DMS 273 (cell line): ENCODE measurements at regions not wholly inside any gene's neighbourhood (a gene's known extent, or its start where the extent isn't known, plus 50 kb on each side); places are given as distances from the start of the nearest gene placed in this dataset.

ENCODE experiments used
- DNase-seq: peaks from one replicate; lab custom pipeline; 2025; ENCODE audit not compliant: unreplicated experiment; lab: John Stamatoyannopoulos, UW

DNA sequence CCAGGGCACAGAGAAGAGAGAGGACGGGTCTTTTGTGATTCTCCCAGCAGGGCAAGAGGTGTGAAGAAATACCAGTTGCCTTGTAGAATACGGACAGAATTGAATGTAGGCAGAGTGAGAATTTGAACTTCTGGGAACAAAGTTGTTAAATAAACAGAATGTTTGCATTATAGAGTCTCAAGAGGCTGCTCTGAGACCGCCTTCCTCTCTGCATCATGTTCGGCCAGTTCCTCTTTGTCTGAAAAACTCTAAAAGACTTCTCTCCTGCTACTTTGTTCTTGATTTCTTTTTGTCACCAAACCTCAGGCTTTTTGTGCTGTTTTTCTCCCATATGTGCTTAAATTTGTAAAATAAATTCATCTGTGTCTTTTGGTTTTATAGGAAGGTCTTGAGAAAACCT lies 256.4 kb downstream of the DLEU7 start:
- no peak for DNase-seq

DNA sequence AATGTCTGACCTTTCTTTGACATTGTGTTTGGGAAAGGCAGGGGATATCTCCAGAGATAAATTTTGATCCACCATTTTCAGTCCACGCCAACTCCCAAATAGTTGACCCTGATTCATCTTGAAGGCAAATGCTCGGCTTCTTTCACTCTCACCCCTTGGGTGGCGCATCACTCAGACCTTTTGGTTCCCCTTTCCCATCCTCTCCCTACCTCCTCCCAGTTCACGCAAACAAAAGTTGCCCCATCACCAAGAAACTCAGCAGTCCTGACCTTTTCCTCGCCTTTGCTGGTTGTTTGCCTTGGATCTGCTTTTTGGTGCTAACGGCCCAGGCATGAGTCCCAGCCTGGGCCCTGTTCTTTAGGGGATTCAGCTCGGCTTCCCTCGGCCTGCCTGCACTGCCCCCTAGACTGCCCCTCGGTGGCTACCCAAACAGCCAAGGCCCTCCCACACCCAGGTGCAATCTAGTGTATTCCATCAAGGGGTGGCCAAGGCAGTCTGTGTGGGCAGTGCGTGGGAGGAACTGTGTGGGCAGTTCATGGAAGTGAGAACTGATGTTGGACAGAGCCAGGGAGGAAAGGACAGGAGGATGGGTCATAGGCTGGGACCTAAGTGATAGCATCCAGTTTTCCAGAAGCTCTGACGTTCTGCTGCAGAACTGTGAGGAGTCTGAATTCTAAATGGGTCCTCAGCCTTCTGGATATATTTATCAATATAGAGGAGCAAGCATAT lies 255.7 kb downstream of the DLEU7 start:
- DNase-seq: no peak

DNA sequence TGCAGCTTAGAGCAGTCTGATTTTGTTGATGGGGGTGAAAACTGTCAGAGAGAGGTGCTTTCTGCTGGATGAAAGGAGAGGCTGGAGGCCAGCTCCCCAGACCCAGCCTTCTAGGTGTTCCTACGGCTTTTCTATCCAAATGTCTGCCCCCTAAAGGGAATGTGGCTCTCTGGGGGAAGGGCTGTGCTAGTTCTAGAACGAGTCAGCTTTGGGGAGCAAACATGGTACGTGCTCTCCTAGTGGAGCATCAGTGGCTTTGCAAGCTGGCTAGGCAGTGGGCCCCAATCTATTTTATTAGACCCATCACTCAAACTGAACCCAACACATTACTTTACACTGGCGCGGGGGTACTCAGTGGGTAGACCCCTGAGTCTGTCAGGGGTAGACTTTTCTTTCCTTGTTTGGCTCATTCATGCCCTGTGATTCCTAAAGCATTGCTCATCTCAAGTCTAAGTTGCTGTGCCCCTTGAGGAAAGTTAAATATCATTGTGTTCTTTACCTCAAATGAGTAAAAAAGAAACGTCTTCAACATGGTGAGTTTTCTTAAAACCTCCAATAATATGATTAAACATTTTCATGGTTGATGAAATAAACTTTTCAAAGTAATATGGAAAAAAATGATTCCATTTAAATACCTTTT lies 254.9 kb downstream of the DLEU7 start:
- no peak for DNase-seq

DNA sequence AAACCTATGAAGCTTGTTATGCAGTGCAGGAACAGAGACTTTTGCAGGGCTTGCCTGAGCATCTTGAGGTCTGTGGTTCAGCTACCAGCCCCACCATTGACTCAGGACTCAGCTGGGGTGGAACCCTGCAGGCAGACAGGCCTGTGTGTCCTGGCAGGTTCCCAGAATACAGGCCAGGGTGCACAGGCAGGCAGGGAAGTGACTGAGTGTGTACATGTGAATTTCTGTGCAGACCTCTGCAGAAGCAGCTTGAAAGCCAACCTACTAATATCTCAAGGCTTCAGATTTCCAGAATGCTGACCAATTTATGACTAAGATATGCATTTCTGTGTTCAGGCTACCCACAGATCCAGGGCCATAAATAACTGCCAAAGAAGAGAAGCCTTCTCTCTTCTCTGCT lies 254.4 kb downstream of the DLEU7 start:
- DNase-seq: no peak

DNA sequence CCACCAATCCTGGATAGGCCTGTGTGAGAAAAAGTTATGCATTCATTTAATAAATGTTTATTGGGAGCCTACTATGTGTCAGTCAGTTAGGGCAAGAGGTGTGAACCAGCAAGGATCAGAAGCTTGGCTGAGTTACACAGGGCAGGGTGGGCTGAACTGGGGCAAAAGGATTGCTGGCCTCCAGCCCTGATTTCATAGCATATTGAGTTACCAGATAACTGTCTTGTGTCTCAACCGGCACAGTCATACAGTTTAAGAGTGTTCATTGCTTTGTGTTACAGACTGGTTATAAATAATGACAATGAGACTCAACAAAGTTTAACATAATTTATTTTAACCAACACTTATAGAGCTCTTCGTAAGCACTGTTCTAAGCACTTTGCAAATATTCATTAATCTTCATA lies 253.8 kb downstream of the DLEU7 start:
- DNase-seq: no peak

DNA sequence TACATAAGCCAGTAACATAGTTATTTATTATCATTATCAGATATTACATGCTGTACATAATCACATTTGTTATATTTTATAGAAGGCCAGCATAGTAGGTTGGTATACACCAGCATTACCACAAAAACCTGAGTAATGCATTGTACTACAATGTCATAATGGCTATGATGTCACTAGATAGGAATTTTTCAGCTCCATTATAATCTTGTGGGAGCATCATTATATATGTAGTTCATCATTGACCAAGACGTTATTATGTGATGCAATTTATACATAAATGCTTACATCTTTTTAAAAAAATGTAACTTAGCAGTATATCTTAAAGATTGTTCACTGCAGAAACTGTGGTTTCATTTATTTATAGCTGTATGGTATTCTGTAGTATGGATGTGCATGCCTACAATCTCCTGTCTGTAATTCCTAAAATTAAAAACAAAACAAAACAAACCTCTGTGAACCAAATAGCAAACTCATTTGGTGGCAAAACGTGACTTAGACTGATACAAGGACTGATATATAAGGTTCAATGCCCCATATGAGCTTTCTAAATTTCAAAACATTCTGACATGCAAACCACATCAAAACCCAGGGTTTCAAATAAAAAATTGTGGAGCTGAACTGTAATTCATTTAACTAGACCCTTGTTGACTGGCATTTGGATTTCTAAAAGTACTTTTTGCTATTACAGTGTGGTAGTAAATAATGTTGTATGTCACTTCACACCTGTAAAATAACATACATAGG lies 250.9 kb downstream of the DLEU7 start:
- DNase-seq: no peak

DNA sequence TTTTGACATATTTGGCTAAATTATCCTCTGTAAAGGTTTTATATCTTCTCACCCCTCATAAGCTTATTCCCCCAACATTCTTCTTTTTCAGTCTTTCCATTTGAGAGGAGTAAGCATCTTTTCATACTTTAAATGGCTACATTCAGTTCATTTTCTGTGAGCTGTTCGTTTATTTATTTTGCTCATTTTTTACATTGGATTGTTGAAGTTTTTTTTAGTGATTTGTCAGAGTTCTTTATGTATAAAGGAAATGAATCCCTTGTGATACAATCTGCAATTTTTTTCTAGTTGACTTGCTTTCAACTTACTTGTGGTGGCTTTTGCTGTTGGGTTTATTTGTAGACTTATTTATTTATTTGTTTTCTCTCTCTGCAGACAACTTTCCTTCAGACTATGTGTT lies 250.3 kb downstream of the DLEU7 start:
- no peak for DNase-seq

DNA sequence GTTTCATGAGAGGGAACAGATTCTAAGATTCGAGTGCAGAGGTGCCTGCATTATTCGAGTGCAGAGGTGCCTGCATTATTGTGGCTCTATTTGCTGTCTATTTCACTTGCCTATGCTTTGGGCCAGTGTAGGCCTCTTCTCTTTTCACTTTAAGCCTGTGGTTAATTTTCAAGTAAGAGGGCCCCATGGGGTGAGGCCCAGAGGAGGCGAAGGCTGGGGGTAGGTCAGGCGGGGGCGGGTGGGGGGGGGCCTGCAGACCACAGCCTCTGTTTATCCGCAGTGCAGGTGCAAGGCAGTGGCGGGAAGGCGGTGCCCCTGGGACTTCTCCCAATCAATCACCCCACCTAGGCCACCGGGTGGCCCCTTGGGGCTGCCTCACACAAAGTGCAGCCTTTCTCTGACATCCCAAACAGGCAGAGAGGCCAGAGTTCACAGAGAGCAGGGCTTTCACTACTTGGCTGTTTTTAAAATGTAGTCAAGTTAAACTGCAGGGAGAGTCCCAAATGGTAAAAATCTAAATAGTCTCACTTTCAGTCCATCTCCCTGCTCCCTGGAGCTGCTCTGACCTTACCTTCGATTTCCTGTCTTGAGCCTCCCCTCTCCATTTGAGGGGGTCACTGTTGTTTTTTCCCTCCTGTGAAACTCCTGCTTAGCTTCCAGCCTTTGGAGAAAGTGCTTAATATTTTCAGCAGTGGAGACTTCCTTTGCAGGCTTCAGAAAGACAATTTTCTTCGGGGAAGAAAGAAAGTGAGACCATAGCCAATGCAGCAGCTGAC lies 249.0 kb downstream of the DLEU7 start:
- no peak for DNase-seq

DNA sequence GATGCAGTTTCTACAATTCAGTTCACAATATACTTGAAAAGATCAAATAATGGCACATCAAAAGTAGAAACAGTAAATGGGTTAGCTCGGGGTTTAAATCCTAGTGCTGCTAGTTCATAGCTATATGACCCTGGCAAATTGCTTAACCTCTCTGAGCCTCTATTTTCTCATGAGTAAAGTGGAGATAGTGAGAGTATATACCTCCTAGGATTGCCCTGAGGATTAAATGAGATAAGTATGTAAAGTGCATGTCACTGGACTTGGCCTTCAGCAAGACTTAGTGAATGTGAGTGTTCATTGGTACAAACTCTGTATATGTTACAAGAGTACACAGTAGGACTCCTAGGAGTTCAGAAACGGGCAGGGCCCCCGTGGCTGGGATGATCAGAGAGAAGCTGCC lies 248.3 kb downstream of the DLEU7 start:
- no peak for DNase-seq

DNA sequence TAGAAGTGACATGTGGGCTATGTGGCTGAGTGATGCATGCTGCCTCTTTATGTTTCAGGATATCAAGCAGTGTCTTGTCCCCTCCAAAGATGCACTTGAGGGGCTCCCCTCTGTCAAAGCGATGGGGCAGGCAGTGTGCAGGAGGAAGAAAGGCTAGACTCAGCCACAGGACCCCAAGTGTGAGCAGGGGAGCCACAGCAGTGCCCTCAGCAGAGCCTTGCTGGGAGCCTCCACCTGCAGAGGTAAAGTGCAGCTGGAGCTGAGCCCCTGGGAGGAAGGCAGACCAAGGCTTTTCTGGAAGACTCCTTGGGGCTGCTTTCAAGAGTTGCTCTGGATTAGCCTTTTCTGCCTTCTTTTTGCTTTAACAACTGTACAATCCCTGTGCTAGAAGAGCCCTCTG lies 247.3 kb downstream of the DLEU7 start:
- no peak for DNase-seq

DNA sequence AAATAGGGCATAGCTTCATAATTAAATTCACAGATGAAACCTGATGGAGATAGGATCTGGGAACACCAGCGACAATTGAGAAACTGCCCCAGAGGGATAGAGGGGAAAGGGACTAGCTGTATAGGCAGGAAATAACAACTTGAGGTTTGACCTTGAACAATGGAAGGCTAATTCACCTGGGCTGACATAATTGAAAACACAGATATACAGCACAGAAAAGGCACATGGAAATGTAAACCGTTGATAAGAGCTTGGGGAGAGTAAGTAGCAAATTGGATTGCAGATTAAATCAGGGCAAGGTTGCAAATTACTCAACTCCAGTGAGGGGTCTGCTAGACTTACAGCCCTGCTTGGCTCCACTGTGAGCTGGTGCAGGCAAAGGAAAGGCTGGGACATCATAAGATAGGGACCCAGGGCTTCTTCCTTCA lies 246.7 kb downstream of the DLEU7 start:
- DNase-seq: no peak

DNA sequence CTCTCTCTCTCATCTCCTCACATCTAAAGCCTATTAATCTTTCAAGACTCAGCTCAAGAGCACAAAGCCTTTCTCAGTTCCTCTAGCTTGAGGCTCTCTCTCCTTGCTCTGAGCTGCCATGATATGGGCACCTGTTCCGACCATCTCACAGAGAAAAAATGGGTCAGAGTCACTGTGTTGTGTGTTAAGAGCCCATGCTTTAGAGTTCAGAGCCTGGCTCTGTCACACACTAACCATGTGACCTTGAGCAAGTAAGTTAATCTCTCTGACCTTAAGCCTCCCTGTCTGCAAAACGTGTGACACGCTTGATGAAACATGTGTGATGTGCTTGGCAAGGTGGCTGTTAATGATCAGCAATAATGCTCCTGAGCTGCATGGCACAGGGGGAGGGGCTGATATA lies 245.2 kb downstream of the DLEU7 start:
- no peak for DNase-seq

DNA sequence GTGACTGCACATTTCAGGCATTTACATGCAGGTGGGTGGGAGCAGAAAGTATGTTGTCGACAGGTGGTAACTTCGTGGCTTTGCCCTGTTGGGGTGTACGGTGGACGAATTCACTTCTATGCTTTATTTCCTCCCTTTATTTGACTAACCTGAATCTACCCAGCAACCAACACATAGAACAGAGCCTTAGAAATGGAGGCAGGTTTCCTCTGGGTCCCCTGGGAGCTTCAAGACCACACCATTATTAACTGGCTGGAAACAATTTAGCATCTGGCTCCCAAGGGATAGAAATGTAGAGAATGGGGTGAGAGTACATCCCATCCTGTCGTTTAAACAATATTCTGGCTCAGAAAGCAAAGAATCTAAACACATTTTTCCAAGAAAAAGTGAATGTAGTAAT lies 244.4 kb downstream of the DLEU7 start:
- DNase-seq: peak; percentile 24

DNA sequence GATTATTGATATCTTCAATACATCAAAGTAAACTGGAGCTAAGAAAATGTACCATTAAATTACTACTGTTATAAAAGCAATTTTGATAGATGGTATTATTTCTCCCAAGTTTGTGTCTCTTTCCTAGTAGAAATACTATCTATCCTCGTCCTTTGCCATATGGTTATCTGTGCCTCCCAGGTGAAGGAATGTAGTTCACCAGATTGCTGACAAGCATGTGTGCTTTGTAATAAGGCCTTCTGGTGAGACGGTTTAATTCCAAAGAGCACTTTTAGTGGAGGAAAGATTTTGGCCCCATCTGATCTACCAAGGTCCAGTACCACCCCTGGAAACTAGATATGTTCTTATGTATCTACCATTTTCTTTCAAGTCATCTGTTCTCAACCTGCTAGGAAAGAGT lies 243.6 kb downstream of the DLEU7 start:
- peak; percentile 31 for DNase-seq

DNA sequence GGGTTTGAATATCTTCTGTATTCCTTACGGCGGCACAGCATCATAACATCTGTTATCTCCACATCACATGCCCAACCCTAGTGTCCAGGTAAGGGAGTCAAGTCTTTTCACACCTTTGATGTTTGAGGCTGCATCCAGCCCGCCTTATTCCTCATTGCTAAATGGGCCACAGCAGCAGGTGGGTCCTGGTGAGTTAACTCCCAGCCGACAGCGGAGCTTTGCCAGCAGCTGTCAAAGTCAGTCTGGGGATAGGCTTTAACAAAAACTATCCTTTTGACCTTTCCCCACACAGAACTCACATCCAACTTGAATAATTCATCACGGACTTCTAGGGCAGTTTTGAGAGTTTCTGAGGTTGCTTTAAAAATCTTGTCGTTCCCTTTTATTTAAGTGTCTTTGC lies 235.1 kb downstream of the DLEU7 start:
- DNase-seq: peak; percentile 7

DNA sequence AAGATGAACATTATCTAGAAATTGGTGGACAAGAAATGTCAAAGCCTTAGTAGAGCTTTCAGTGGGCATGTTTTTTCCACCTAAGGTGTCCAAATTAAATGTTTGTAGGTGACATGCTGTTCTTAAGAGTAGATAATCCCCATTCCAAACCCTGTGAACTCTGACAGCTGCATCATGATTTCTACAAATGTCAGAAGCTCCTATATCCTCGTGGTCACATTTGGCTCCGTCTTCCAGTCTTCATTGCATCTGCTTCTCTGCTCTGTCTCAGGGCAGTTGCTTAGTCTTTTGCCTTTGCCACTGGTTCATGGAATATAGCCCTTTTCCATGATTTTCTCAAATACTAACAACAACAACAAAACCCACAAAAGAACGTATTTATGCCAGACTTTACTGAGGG lies 234.5 kb downstream of the DLEU7 start:
- DNase-seq: no peak

DNA sequence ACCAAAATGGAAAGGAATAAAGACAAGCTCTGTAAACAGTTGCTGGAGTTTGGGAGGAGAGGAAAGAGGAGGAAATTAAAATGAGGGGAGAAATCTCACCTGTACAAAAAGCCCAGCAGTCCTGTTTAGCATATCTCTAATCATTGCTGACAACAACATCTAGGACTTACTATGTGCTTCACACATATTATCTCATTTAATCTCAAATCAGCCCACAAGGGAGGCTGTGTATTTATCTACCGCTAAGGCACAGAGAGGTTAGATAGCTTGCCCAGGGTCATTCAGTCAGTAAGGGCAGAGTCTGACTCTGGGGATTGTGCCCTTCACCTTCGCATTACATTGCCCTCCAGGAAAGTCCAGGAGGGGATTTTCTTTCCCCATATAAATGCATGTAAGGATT lies 233.3 kb downstream of the DLEU7 start:
- no peak for DNase-seq

DNA sequence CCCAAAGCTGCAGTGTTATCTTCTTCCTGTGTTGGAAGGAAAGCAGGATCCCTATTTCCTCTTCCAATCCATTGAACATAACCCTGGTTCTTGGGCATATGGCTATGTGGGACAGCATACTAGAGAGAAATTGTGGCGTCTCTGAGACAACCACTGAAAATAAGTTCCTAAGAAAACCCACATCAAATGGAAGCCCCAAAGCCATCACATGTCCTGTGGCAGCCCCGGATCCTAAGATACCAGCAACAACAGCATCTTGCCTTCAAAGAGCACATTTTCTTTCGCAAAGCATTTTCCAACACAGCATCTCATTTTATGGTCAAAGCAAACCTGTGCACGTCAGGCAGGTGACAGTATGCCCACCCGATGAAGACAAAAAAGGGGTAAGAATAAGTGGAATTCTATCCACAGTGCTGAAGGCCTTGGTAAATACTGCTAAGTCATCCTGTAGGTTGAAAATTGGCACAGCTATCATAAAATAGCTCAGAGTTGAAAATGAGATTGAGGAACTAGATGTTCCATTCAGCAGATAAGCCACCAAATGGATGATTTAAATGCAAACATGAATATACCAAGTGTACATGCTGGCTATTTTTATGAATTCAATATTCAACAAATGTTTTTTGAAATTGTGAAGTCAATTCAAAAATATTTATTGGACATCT lies 232.2 kb downstream of the DLEU7 start:
- no peak for DNase-seq

DNA sequence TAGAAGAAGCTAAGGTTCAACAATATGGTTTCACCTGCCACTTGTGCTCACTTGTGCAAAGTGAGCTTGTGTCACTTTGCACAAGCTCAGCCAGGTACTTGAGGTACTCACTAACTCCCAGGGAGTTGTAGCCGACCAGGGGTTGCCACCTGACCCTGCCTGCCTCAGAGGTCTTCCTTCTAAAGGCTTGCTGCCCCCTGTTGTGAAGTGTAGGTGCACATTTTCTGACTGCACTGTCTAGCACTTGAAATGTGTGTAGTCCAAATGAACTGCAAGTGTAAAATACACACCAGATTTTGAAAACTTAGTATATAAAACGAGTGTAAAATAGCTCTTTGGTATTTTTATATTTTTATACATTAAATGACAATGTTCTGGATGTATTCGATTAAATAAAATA lies 230.8 kb downstream of the DLEU7 start:
- peak; percentile 4 for DNase-seq

DNA sequence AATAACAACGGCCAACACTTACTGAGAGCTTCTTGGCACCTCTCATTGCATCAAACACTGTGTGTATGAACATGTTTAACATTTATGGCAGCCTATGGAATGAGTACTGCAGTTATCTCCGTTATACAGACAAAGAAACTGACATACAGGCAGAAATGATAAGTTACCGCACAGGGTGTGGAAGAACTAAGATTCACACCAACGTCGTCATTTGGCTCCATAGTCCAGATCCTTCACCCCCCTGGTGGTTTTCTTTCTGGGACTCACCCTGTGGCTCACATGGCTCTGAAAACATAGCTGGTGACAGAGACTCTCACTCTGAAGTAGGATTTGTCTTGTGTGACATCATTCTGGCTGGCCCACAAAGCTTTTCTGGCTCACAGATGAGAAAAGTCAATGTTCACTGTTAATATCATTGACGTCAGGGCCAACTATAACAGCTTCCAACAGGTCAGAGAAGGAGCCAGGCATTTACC lies 230.1 kb downstream of the DLEU7 start:
- no peak for DNase-seq

DNA sequence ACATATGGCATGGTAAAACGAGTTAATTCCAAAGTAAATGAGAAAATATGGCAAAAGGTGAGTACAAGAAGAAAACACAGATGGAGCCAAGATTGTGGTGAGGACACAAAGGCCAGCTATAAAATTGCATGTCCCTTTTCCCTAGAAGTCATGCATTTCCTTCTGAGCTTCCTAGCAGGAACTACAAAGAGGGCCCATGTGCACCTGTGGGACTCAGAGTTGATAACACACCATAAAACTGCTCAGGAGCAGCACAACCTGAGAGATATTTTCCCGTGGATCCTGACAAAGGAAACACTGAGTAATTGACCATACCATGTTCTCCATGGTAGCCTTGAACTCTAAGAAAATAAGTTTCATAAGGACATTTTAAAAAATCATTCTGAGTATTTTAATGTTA lies 228.3 kb downstream of the DLEU7 start:
- DNase-seq: no peak
